H9 (cell line): ENCODE measurements at regions not wholly inside any gene's neighbourhood (a gene's known extent, or its start where the extent isn't known, plus 50 kb on each side); places are given as distances from the start of the nearest gene placed in this dataset.

ENCODE experiments used
- DNase-seq: peaks from one replicate; pipeline ENCODE4 v3.0.0-alpha.2; 2017
- H2AFZ ChIP-seq: one replicate; pipeline ENCODE4 v1.6.1; 2013; ENCODE audit warnings: mild to moderate bottlenecking, low read length, control low read depth, moderate library complexity
- H2AK5ac ChIP-seq: 2 replicates; pipeline ENCODE4 v1.6.1; 2013; ENCODE audit warnings: low read length, control low read depth, mixed read lengths; ENCODE audit not compliant: insufficient read length
- H2BK120ac ChIP-seq: one replicate; pipeline ENCODE4 v1.6.1; 2013; ENCODE audit warnings: low read depth, mild to moderate bottlenecking, low read length, control low read depth, inconsistent platforms; ENCODE audit not compliant: poor library complexity, severe bottlenecking
- H2BK12ac ChIP-seq: 2 replicates; pipeline ENCODE4 v1.6.1; 2013; ENCODE audit warnings: low read length, control low read depth, mixed read lengths, low read depth; ENCODE audit not compliant: insufficient read length
- H2BK15ac ChIP-seq: 2 replicates; pipeline ENCODE4 v1.6.1; 2013; ENCODE audit warnings: low read depth, low read length, control low read depth
- H2BK20ac ChIP-seq: one replicate; pipeline ENCODE4 v1.6.1; 2013; ENCODE audit warnings: low read depth, mild to moderate bottlenecking, low read length, control low read depth, inconsistent platforms; ENCODE audit not compliant: poor library complexity, severe bottlenecking
- H2BK5ac ChIP-seq: 2 replicates; pipeline ENCODE4 v1.6.1; 2013; ENCODE audit warnings: low read length, control low read depth, mixed read lengths; ENCODE audit not compliant: insufficient read length
- H3K14ac ChIP-seq: 2 replicates; pipeline ENCODE4 v1.6.1; 2013; ENCODE audit warnings: low read length, control low read depth; ENCODE audit not compliant: insufficient read depth
- H3K18ac ChIP-seq: 2 replicates; pipeline ENCODE4 v1.6.1; 2013; ENCODE audit warnings: low read depth, mild to moderate bottlenecking, mixed read lengths, low read length, control low read depth; ENCODE audit not compliant: insufficient read length
- H3K23ac ChIP-seq: 2 replicates; pipeline ENCODE4 v1.6.1; 2013; ENCODE audit warnings: low read length, control low read depth, mixed read lengths, low read depth; ENCODE audit not compliant: insufficient read length
- H3K23me2 ChIP-seq: 2 replicates; pipeline ENCODE4 v1.6.1; 2013; ENCODE audit warnings: low read depth, mild to moderate bottlenecking, mixed read lengths, low read length, control low read depth; ENCODE audit not compliant: insufficient read length, poor library complexity, severe bottlenecking
- H3K27ac ChIP-seq: 2 replicates; pipeline ENCODE4 v1.5.1; 2013; ENCODE audit warnings: low read length, control low read depth, mixed read lengths, low read depth; ENCODE audit not compliant: insufficient read length
- H3K27me3 ChIP-seq: 2 replicates; pipeline ENCODE4 v1.6.1; 2013; ENCODE audit warnings: low read length, control low read depth, inconsistent platforms; ENCODE audit not compliant: insufficient read depth
- H3K4ac ChIP-seq: 2 replicates; pipeline ENCODE4 v1.6.1; 2013; ENCODE audit warnings: low read depth, mild to moderate bottlenecking, control low read depth, inconsistent platforms, low read length, moderate library complexity
- H3K4me1 ChIP-seq: 2 replicates; pipeline ENCODE4 v1.6.1; 2013; ENCODE audit warnings: low read length, control low read depth, inconsistent platforms; ENCODE audit not compliant: insufficient read depth
- H3K4me2 ChIP-seq: 2 replicates; pipeline ENCODE4 v1.6.1; 2013; ENCODE audit warnings: low read length, control low read depth, mixed read lengths; ENCODE audit not compliant: insufficient read length, insufficient read depth
- H3K56ac ChIP-seq: 2 replicates; pipeline ENCODE4 v1.6.1; 2013; ENCODE audit warnings: low read depth, mild to moderate bottlenecking, mixed read lengths, low read length, control low read depth; ENCODE audit not compliant: insufficient read length
- H3K79me1 ChIP-seq: 2 replicates; pipeline ENCODE4 v1.6.1; 2013; ENCODE audit warnings: low read depth, mild to moderate bottlenecking, moderate library complexity, low read length, control low read depth, inconsistent platforms; ENCODE audit not compliant: insufficient read depth, poor library complexity, severe bottlenecking
- H3K79me2 ChIP-seq: 2 replicates; pipeline ENCODE4 v1.6.1; 2013; ENCODE audit warnings: low read length, control low read depth, inconsistent platforms; ENCODE audit not compliant: insufficient read depth
- H3K9ac ChIP-seq: 2 replicates; pipeline ENCODE4 v1.6.1; 2013; ENCODE audit warnings: low read length, control low read depth, mixed read lengths; ENCODE audit not compliant: insufficient read length; ENCODE audit errors: extremely low read depth
- H3K9me3 ChIP-seq: one replicate; pipeline ENCODE4 v1.6.1; 2013; ENCODE audit warnings: low read depth, low read length, inconsistent platforms; ENCODE audit not compliant: control insufficient read depth
- H3T11ph ChIP-seq: one replicate; pipeline ENCODE4 v1.6.1; 2013; ENCODE audit warnings: mild to moderate bottlenecking, low read length, control low read depth, inconsistent platforms
- H4K20me1 ChIP-seq: one replicate; pipeline ENCODE4 v1.6.1; 2013; ENCODE audit not compliant: control insufficient read depth, insufficient read length, insufficient read depth
- H4K5ac ChIP-seq: 2 replicates; pipeline ENCODE4 v1.6.1; 2013; ENCODE audit warnings: low read depth, mild to moderate bottlenecking, mixed read lengths, low read length, control low read depth; ENCODE audit not compliant: insufficient read length
- H4K8ac ChIP-seq: replicated peaks from 2 replicates; pipeline ENCODE4 v1.6.1; 2013; ENCODE audit warnings: low read length, control low read depth, mixed read lengths, low read depth; ENCODE audit not compliant: insufficient read length
- H4K91ac ChIP-seq: 2 replicates; pipeline ENCODE4 v1.6.1; 2013; ENCODE audit warnings: low read depth, mild to moderate bottlenecking, moderate library complexity, mixed read lengths, low read length, control low read depth; ENCODE audit not compliant: insufficient read length
- H3K27ac Mint-ChIP-seq, 3 experiments: 2 replicates in 2 of 3; 3 replicates in 1 of 3; pipeline ENCODE4 v1.8.0; 2020 to 2021; ENCODE audit warnings: mixed read lengths in 3 of 3, mild to moderate bottlenecking in 1 of 3, moderate library complexity in 1 of 3
- H3K27me3 Mint-ChIP-seq: 2 replicates; pipeline ENCODE4 v1.8.0; 2021; ENCODE audit warnings: low read depth, mild to moderate bottlenecking, moderate library complexity, mixed read lengths
- H3K36me3 Mint-ChIP-seq, 3 experiments: 2 replicates in 2 of 3; 3 replicates in 1 of 3; pipeline ENCODE4 v1.8.0; 2020 to 2021; ENCODE audit warnings: low read depth in 3 of 3, mixed read lengths in 3 of 3; ENCODE audit not compliant: insufficient read depth in 1 of 3
- H3K4me1 Mint-ChIP-seq, 2 experiments: 2 replicates each; pipeline ENCODE4 v1.8.0; 2020; ENCODE audit warnings: mixed read lengths in 2 of 2
- H3K4me3 Mint-ChIP-seq, 2 experiments: 2 replicates in 1 of 2; 3 replicates in 1 of 2; pipeline ENCODE4 v1.8.0; 2020 to 2021; ENCODE audit warnings: mild to moderate bottlenecking in 2 of 2, mixed read lengths in 2 of 2, moderate library complexity in 1 of 2
- H3K9me3 Mint-ChIP-seq, 2 experiments: 2 replicates in 1 of 2; 3 replicates in 1 of 2; pipeline ENCODE4 v1.8.0; 2020; ENCODE audit warnings: mild to moderate bottlenecking in 2 of 2, mixed read lengths in 2 of 2, moderate library complexity in 1 of 2
- WGBS: extraction: QIAGEN DNeasy Blood & Tissue Kit; methylation state at CpG from one replicate; pipeline ENCODE4 v1.1.7; 2013; ENCODE audit warnings: missing lambda C conversion rate, low lambda C conversion rate, mixed read lengths; ENCODE audit not compliant: insufficient read length; ENCODE audit errors: extremely low coverage; 5-methylcytosine and 5-hydroxymethylcytosine counted together
- TF ChIP-seq, protein P1 (sequence below): fragments of 200-600 bp; sonication (generic); conservative IDR thresholded peaks from 3 replicates; pipeline ENCODE4 v1.8.0; 2021; ENCODE audit warnings: antibody characterized with exemption, mild to moderate bottlenecking

DNA sequence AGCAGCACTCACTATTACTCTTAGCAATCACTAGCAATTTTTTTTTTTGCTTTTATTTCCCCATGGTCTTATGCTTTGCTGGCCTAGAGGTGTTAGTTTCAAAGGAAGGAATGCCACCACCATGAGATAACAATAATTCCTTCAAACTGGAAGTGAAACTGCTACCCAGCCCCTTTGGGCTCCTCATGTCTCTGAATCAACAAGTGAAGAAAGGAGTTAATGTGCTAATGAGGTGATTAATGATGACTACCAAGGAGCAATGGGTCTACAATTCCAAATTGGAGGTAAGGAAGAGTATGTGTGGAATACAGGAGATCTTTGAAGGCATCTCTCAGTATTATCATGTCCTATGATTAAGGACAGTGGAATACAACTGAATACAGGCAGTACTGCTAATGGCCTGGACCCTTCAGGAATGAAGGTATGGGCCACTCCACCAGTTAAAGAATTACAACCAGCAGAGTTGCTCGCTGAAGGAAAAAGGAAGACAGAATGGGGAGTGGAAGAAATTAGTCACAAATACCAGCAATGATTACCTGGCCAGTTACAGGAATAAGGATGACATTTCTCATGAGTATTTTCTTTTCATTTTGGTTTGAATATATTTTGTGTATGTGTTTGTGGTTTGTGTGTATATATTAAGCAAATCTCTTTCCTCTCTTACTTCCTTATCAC is 652.9 kb downstream of the ADGRL2 start:
- Histone ChIP-seq H4K20me1 (no peaks in the 10 kb centered on the region), H3K23ac (no peak overlapping the region), H2BK120ac (no peak overlapping the region), H4K8ac (no peak overlapping the region), H3K4ac (no peak overlapping the region), H3K79me1 (no peaks in the 10 kb centered on the region), H4K5ac (no peak overlapping the region), H3K14ac (no peak overlapping the region), H3K79me2 (no peaks in the 10 kb centered on the region), H3K4me1 (no peaks in the 10 kb centered on the region), H3K18ac (no peak overlapping the region), H2BK20ac (no peak overlapping the region), H3K9me3 (no peaks in the 10 kb centered on the region), H2BK15ac (no peak overlapping the region), H3K9ac (no peak overlapping the region), H3T11ph (no peak overlapping the region), H2AK5ac (no peak overlapping the region), H3K56ac (no peak overlapping the region), H2BK12ac (no peak overlapping the region), H3K4me2 (no peak overlapping the region), H3K27ac (no peak overlapping the region), H3K27me3 (no peaks in the 10 kb centered on the region), H3K23me2 (no peaks in the 10 kb centered on the region), H4K91ac (no peak overlapping the region), H2AFZ (no peak overlapping the region), H2BK5ac (no peak overlapping the region)
- Mint-ChIP-seq H3K27me3 (no peaks in the 10 kb centered on the region), H3K9me3 (peaks cover 10 to 13% of the 10 kb centered on the region in 2 experiments; a peak in 4 of 5 replicates), H3K27ac (no peak overlapping the region), H3K4me3 (no peak overlapping the region), H3K36me3 (peaks cover 3 to 13% (median 6%) of the 10 kb centered on the region in 3 experiments; a peak in 6 of 7 replicates), H3K4me1 (peaks cover 0 to 5% of the 10 kb centered on the region in 2 experiments; a peak in 2 of 4 replicates)
- TF ChIP-seq, protein P1, sequence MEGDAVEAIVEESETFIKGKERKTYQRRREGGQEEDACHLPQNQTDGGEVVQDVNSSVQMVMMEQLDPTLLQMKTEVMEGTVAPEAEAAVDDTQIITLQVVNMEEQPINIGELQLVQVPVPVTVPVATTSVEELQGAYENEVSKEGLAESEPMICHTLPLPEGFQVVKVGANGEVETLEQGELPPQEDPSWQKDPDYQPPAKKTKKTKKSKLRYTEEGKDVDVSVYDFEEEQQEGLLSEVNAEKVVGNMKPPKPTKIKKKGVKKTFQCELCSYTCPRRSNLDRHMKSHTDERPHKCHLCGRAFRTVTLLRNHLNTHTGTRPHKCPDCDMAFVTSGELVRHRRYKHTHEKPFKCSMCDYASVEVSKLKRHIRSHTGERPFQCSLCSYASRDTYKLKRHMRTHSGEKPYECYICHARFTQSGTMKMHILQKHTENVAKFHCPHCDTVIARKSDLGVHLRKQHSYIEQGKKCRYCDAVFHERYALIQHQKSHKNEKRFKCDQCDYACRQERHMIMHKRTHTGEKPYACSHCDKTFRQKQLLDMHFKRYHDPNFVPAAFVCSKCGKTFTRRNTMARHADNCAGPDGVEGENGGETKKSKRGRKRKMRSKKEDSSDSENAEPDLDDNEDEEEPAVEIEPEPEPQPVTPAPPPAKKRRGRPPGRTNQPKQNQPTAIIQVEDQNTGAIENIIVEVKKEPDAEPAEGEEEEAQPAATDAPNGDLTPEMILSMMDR: no peak
- WGBS: no CpG with 5 or more reads among the region's 1 CpG
- DNase-seq: no peak
